ENCODE measurements at regions not wholly inside any gene's neighbourhood (a gene's known extent, or its start where the extent isn't known, plus 50 kb on each side); places are given as distances from the start of the nearest gene placed in this dataset.

DNA sequence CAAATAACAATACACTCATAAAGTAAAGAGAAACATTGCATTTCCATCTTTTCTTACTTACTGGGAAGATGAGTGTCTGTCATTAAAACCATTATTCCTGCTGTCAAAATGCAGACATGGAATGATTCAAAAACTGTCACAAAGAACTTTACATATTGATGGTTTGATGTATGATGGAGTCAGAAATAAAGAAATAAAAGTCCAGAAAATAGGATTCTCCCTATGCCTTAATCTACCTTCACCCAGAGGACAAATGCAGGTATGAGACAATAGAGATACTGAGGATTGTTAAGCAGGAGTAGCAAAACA, 656.1 kb downstream of the TBC1D4 start:
- no peak overlapping the region for H3K4me3 ChIP-seq (ENCODE audit: low read depth in 2 of 2, low read length in 2 of 2)
- no peak overlapping the region for H3K27ac ChIP-seq (ENCODE audit: low read length)
- POLR2A ChIA-PET, result no interaction called here
- H3K27me3 ChIP-seq (ENCODE audit: control insufficient read depth, insufficient read depth, low read length), result no peaks in the 10 kb centered on the region
- intact Hi-C loops (cut with micrococcal nuclease; ENCODE audit: unreplicated experiment), result no loop called here
- in situ Hi-C loops (cut with HindIII; ENCODE audit: low pct_unique_long_range_greater_than_20kb, low sequenced_read_pairs), result no loop called here
- H3K36me3 ChIP-seq (ENCODE audit: control insufficient read depth, insufficient read depth, low read length), result no peaks in the 10 kb centered on the region
- TF ChIP-seq, protein P1, sequence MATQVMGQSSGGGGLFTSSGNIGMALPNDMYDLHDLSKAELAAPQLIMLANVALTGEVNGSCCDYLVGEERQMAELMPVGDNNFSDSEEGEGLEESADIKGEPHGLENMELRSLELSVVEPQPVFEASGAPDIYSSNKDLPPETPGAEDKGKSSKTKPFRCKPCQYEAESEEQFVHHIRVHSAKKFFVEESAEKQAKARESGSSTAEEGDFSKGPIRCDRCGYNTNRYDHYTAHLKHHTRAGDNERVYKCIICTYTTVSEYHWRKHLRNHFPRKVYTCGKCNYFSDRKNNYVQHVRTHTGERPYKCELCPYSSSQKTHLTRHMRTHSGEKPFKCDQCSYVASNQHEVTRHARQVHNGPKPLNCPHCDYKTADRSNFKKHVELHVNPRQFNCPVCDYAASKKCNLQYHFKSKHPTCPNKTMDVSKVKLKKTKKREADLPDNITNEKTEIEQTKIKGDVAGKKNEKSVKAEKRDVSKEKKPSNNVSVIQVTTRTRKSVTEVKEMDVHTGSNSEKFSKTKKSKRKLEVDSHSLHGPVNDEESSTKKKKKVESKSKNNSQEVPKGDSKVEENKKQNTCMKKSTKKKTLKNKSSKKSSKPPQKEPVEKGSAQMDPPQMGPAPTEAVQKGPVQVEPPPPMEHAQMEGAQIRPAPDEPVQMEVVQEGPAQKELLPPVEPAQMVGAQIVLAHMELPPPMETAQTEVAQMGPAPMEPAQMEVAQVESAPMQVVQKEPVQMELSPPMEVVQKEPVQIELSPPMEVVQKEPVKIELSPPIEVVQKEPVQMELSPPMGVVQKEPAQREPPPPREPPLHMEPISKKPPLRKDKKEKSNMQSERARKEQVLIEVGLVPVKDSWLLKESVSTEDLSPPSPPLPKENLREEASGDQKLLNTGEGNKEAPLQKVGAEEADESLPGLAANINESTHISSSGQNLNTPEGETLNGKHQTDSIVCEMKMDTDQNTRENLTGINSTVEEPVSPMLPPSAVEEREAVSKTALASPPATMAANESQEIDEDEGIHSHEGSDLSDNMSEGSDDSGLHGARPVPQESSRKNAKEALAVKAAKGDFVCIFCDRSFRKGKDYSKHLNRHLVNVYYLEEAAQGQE (IDR thresholded peaks at IDR 0.05; ENCODE audit: insufficient read depth in 1 of 2, low read depth in 2 of 2, low read length in 1 of 2), result no peak
- TF ChIP-seq TCF7L2 (IDR thresholded peaks at IDR 0.05; ENCODE audit: low read depth, low read length), result no peak
- TF ChIP-seq, protein P2, sequence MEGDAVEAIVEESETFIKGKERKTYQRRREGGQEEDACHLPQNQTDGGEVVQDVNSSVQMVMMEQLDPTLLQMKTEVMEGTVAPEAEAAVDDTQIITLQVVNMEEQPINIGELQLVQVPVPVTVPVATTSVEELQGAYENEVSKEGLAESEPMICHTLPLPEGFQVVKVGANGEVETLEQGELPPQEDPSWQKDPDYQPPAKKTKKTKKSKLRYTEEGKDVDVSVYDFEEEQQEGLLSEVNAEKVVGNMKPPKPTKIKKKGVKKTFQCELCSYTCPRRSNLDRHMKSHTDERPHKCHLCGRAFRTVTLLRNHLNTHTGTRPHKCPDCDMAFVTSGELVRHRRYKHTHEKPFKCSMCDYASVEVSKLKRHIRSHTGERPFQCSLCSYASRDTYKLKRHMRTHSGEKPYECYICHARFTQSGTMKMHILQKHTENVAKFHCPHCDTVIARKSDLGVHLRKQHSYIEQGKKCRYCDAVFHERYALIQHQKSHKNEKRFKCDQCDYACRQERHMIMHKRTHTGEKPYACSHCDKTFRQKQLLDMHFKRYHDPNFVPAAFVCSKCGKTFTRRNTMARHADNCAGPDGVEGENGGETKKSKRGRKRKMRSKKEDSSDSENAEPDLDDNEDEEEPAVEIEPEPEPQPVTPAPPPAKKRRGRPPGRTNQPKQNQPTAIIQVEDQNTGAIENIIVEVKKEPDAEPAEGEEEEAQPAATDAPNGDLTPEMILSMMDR (IDR thresholded peaks at IDR 0.05), result no peak
- no peak for TF ChIP-seq POLR2AphosphoS5 (IDR thresholded peaks at IDR 0.05; ENCODE audit: low read depth, low read length)
- TF ChIP-seq SIN3A (IDR thresholded peaks at IDR 0.05; ENCODE audit: borderline replicate concordance, insufficient read depth, low read depth, low read length), result no peak
- DNase-seq (ENCODE audit: low read depth, low spot score), result no peak
- CTCF ChIA-PET, result no interaction called here
- no peaks in the 10 kb centered on the region for H3K9me3 ChIP-seq (ENCODE audit: control insufficient read depth, insufficient read depth, low read depth, low read length)
- no peaks in the 10 kb centered on the region for H3K4me1 ChIP-seq (ENCODE audit: control insufficient read depth, insufficient read depth, low read length)
- ATAC-seq, result no peak
- BruUV-seq (replicated peaks), result no TSS peak

DNA sequence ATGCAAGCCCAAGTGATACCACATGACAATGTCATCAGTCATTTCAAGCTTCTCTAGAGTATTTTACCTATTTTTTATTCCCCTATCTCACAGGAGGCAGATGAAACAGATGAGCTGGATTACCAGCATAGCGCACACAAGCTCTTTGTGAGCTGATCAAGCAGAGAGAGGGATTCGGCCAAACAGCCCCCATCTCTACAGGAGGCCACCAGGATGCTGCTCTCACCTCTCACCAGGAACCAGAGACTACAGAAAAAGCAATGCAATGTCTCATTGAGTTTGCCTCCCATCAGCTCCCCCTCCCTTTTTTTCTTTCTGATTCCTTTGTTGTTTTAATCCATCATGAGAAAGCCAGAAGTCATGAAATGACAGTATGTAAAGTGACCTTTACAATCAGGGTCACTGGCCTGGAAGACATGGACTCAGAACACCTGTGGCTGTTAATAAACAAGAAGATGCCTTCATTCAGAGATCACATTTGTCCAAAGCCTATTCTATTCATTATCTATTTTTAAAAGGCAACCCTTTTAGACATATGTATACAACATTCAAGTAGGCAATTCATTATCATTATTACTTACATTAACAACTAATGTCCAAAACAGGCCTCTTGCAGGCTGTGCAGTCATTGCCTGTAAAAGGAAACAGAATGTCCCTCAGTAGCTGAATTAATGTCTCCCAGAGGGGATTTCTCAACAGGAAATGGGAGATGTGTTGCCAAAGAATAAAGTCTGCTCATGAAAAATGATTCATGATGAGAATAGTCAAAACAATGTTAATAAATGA, 656.6 kb downstream of the TBC1D4 start:
- BruUV-seq (replicated peaks), result no TSS peak
- Histone ChIP-seq H3K9me3 (ENCODE audit: control insufficient read depth, insufficient read depth, low read depth, low read length) (no peaks in the 10 kb centered on the region), H3K4me3 (ENCODE audit: low read depth in 2 of 2, low read length in 2 of 2) (no peak overlapping the region), H3K4me1 (ENCODE audit: control insufficient read depth, insufficient read depth, low read length) (no peaks in the 10 kb centered on the region), H3K27ac (ENCODE audit: low read length) (no peak overlapping the region), H3K36me3 (ENCODE audit: control insufficient read depth, insufficient read depth, low read length) (no peaks in the 10 kb centered on the region), H3K27me3 (ENCODE audit: control insufficient read depth, insufficient read depth, low read length) (no peaks in the 10 kb centered on the region)
- TF ChIP-seq, protein P1 (IDR thresholded peaks at IDR 0.05; ENCODE audit: insufficient read depth in 1 of 2, low read depth in 2 of 2, low read length in 1 of 2), result no peak
- TF ChIP-seq TCF7L2 (IDR thresholded peaks at IDR 0.05; ENCODE audit: low read depth, low read length) (no peak), POLR2AphosphoS5 (IDR thresholded peaks at IDR 0.05; ENCODE audit: low read depth, low read length) (no peak), SIN3A (IDR thresholded peaks at IDR 0.05; ENCODE audit: borderline replicate concordance, insufficient read depth, low read depth, low read length) (no peak)
- TF ChIP-seq, protein P2 (IDR thresholded peaks at IDR 0.05), result no peak
- no peak for ATAC-seq
- no peak for DNase-seq (ENCODE audit: low read depth, low spot score)
- in situ Hi-C loops (cut with HindIII; ENCODE audit: low pct_unique_long_range_greater_than_20kb, low sequenced_read_pairs) (no loop called here), intact Hi-C loops (cut with micrococcal nuclease; ENCODE audit: unreplicated experiment) (no loop called here)
- POLR2A ChIA-PET, result no interaction called here
- CTCF ChIA-PET, result no interaction called here

All from Panc1 (cell line).